Endothelial cell of umbilical vein (primary cell): ENCODE measurements at regions not wholly inside any gene's neighbourhood (a gene's known extent, or its start where the extent isn't known, plus 50 kb on each side); places are given as distances from the start of the nearest gene placed in this dataset.

Source experiments
- BruUV-seq: library from RNA; stranded (reverse); fragments of 400-500 nt; replicated peaks from 2 replicates; lab custom pipeline; 2021; lab: Mats Ljungman, UMichigan
- CTCF ChIA-PET: fragments of 300-600, 350-600 bp; sonication (Branson Sonifier 250); formaldehyde crosslinking; loops from one replicate; lab custom pipeline; 2021; ENCODE audit warnings: antibody characterized with exemption, inconsistent platforms; lab: Charles Lee
- POLR2A ChIA-PET: fragments of 300-600, 350-600 bp; sonication (Branson Sonifier 250); formaldehyde crosslinking; loops from one replicate; lab custom pipeline; 2021; ENCODE audit warnings: antibody characterized with exemption, inconsistent platforms; lab: Charles Lee
- DNase-seq: peaks from one replicate; pipeline ENCODE4 v3.0.0-alpha.2; 2011; ENCODE audit warnings: low read depth, low spot score
- FAIRE-seq: peaks from 2 replicates; lab custom pipeline; 2011; peaks lifted over from hg19 to GRCh38; lab: Jason Lieb, UNC
- H2AFZ ChIP-seq: 2 replicates; pipeline ENCODE4 v1.6.0; 2012; ENCODE audit warnings: low read depth, low read length, control low read depth, inconsistent platforms
- H3K27ac ChIP-seq: 2 replicates; pipeline ENCODE4 v1.5.1; 2011; ENCODE audit warnings: low read depth, mild to moderate bottlenecking, control low read depth, low read length, moderate library complexity; ENCODE audit not compliant: insufficient read depth
- H3K27me3 ChIP-seq, 2 experiments: 2 replicates each; pipeline versions ENCODE4 v1.6.0 to v1.6.1; 2011; ENCODE audit warnings: low read length in 2 of 2, mixed read lengths in 1 of 2; ENCODE audit not compliant: control insufficient read depth in 2 of 2, insufficient read depth in 2 of 2
- H3K36me3 ChIP-seq, 2 experiments: 2 replicates in 1 of 2; 3 replicates in 1 of 2; pipeline ENCODE4 v1.5.1; 2011; ENCODE audit warnings: low read length in 2 of 2, mild to moderate bottlenecking in 1 of 2, moderate library complexity in 1 of 2; ENCODE audit not compliant: control insufficient read depth in 2 of 2, insufficient read depth in 2 of 2; ENCODE audit errors: extremely low read depth in 1 of 2
- H3K4me1 ChIP-seq: 3 replicates; pipeline ENCODE4 v1.5.1; 2011; ENCODE audit warnings: mild to moderate bottlenecking, low read length; ENCODE audit not compliant: control insufficient read depth, insufficient read depth; ENCODE audit errors: extremely low read depth
- H3K4me2 ChIP-seq: 2 replicates; pipeline ENCODE4 v1.6.1; 2011; ENCODE audit warnings: low read length, control low read depth, mixed read lengths; ENCODE audit not compliant: insufficient read depth
- H3K4me3 ChIP-seq, 3 experiments: fragments of 200-600 bp in 1 of 3; sonication (generic), shearing (Covaris generic) in 1 of 3; replicated peaks in 1 of 3; 2 replicates each; pipeline ENCODE4 v1.5.1; 2011 to 2016; ENCODE audit warnings: control low read depth in 3 of 3, low read length in 3 of 3, mild to moderate bottlenecking in 2 of 3, inconsistent platforms in 1 of 3, low read depth in 1 of 3, moderate library complexity in 1 of 3; ENCODE audit not compliant: insufficient read depth in 1 of 3
- H3K79me2 ChIP-seq: 2 replicates; pipeline ENCODE4 v1.6.0; 2012; ENCODE audit warnings: low read length, inconsistent platforms; ENCODE audit not compliant: control insufficient read depth, insufficient read depth
- H3K9ac ChIP-seq: replicated peaks from 2 replicates; pipeline ENCODE3; 2011; ENCODE audit warnings: low read length, control low read depth; ENCODE audit not compliant: insufficient read depth; ENCODE audit errors: extremely low read depth
- H3K9me1 ChIP-seq: replicated peaks from 3 replicates; pipeline ENCODE4 v1.6.0; 2011; ENCODE audit warnings: mild to moderate bottlenecking, low read length; ENCODE audit not compliant: control insufficient read depth, insufficient read depth; ENCODE audit errors: extremely low read depth
- H3K9me3 ChIP-seq: replicated peaks from 2 replicates; pipeline ENCODE4 v1.5.1; 2012; ENCODE audit warnings: low read length, inconsistent platforms; ENCODE audit not compliant: control insufficient read depth, insufficient read depth
- H4K20me1 ChIP-seq: replicated peaks from 2 replicates; pipeline ENCODE3; 2011; ENCODE audit warnings: mild to moderate bottlenecking, low read length; ENCODE audit not compliant: control insufficient read depth, insufficient read depth; ENCODE audit errors: extremely low read depth
- EZH2 ChIP-seq: IDR thresholded peaks from 2 replicates; pipeline ENCODE4 v1.6.1; 2012; ENCODE audit warnings: borderline replicate concordance, low read depth, mild to moderate bottlenecking, moderate library complexity, low read length, inconsistent platforms; ENCODE audit not compliant: severe bottlenecking
- FOS ChIP-seq: IDR thresholded peaks from 2 replicates; pipeline ENCODE4 v1.6.1; 2011; ENCODE audit warnings: mild to moderate bottlenecking, low read length, moderate library complexity, borderline replicate concordance; ENCODE audit not compliant: insufficient read depth
- GATA2 ChIP-seq: IDR thresholded peaks from 2 replicates; pipeline ENCODE4 v1.7.0; 2011; ENCODE audit warnings: low read depth, mild to moderate bottlenecking, moderate library complexity, mixed read lengths, low read length; ENCODE audit not compliant: insufficient read length, insufficient read depth
- JUN ChIP-seq: IDR thresholded peaks from 2 replicates; pipeline ENCODE4 v1.6.1; 2011; ENCODE audit warnings: borderline replicate concordance, low read depth; ENCODE audit not compliant: insufficient read length, insufficient read depth
- MYC ChIP-seq: IDR thresholded peaks from one replicate; pipeline ENCODE4 v1.6.1; 2011; ENCODE audit warnings: mild to moderate bottlenecking, low read depth, low read length
- POLR2A ChIP-seq: IDR thresholded peaks from 2 replicates; pipeline ENCODE4 v1.6.1; 2012; ENCODE audit warnings: low read depth, mild to moderate bottlenecking, control low read depth, low read length
- POLR2AphosphoS5 ChIP-seq: IDR thresholded peaks from 2 replicates; pipeline ENCODE4 v1.6.1; 2012; ENCODE audit warnings: low read depth, mild to moderate bottlenecking, control low read depth, low read length, moderate library complexity; ENCODE audit not compliant: insufficient read depth
- dilution Hi-C: fragments of 300-500 bp; cut with MboI; formaldehyde crosslinking; loops from one replicate; pipeline ENCODE4 v1.15.0; 2019; ENCODE audit warnings: low sequenced_read_pairs; ENCODE audit not compliant: extremely low pct_ligation_motif_present
- intact Hi-C: fragments of 100-400 bp; cut with micrococcal nuclease; formaldehyde crosslinking; loops from one replicate; pipeline ENCODE4 v1.10.0; 2022
- TF ChIP-seq, protein P1 (sequence below): IDR thresholded peaks from 2 replicates; pipeline ENCODE4 v1.6.1; 2011; ENCODE audit not compliant: insufficient read depth, insufficient read length
- TF ChIP-seq, protein P2 (sequence below), 2 donors: IDR thresholded peaks; 1 replicate in 1 of 2; 2 replicates in 1 of 2; pipeline ENCODE4 v1.5.1; 2011; ENCODE audit warnings: low read length in 2 of 2, mild to moderate bottlenecking in 2 of 2, moderate library complexity in 2 of 2, control low read depth in 1 of 2, inconsistent platforms in 1 of 2, low read depth in 1 of 2; ENCODE audit not compliant: insufficient read depth in 1 of 2; ENCODE audit errors: extremely low read depth in 1 of 2

DNA sequence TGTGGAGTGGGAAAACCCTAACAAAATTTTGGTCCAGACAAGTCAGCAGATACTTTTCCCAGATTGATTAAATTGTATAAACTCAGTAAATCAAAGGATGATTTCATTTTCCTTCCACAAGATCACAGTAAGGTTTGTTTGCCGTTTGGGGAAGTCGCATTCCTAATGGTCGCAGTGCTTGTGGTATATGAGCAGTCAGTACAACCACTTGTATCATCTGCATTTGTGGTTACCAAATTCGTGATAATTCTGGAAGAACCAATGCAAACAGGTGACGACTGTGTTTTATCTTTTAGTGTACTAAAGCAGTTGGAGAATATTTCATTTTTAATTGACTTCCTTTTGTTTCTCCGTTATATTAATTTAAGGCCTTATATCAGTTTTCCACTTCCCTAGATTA is 100.0 kb upstream of the CNTN6 start:
- H3K36me3 ChIP-seq, result no peaks in the 10 kb centered on the region
- CTCF ChIA-PET, result no interaction called here
- H3K79me2 ChIP-seq, result no peaks in the 10 kb centered on the region
- no peaks in the 10 kb centered on the region for H3K9me1 ChIP-seq
- TF ChIP-seq JUN (no peak), POLR2AphosphoS5 (no peak), EZH2 (no peak), FOS (no peak), POLR2A (no peak), GATA2 (no peak), MYC (no peak)
- TF ChIP-seq, protein P1, sequence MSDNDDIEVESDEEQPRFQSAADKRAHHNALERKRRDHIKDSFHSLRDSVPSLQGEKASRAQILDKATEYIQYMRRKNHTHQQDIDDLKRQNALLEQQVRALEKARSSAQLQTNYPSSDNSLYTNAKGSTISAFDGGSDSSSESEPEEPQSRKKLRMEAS, result no peak
- TF ChIP-seq, protein P2, sequence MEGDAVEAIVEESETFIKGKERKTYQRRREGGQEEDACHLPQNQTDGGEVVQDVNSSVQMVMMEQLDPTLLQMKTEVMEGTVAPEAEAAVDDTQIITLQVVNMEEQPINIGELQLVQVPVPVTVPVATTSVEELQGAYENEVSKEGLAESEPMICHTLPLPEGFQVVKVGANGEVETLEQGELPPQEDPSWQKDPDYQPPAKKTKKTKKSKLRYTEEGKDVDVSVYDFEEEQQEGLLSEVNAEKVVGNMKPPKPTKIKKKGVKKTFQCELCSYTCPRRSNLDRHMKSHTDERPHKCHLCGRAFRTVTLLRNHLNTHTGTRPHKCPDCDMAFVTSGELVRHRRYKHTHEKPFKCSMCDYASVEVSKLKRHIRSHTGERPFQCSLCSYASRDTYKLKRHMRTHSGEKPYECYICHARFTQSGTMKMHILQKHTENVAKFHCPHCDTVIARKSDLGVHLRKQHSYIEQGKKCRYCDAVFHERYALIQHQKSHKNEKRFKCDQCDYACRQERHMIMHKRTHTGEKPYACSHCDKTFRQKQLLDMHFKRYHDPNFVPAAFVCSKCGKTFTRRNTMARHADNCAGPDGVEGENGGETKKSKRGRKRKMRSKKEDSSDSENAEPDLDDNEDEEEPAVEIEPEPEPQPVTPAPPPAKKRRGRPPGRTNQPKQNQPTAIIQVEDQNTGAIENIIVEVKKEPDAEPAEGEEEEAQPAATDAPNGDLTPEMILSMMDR (IDR thresholded peaks at IDR 0.05; ENCODE audit: extremely low read depth in 1 of 2, insufficient read depth in 1 of 2, low read depth in 1 of 2, low read length in 2 of 2), result no peak
- H3K27me3 ChIP-seq, result no peaks in the 10 kb centered on the region
- POLR2A ChIA-PET, result no interaction called here
- H3K9me3 ChIP-seq, result peaks cover 3% of the 10 kb centered on the region
- dilution Hi-C loops (no loop called here), intact Hi-C loops (no loop called here)
- no peak overlapping the region for H3K27ac ChIP-seq
- FAIRE-seq, result no peak
- no peaks in the 10 kb centered on the region for H4K20me1 ChIP-seq
- BruUV-seq, result no TSS peak
- H3K4me1 ChIP-seq, result no peaks in the 10 kb centered on the region
- H3K9ac ChIP-seq, result no peak overlapping the region
- H2AFZ ChIP-seq, result no peak overlapping the region
- DNase-seq, result no peak
- H3K4me3 ChIP-seq, result no peak overlapping the region
- H3K4me2 ChIP-seq, result no peak overlapping the region
